WTC11 (cell line): ENCODE measurements at regions not wholly inside any gene's neighbourhood (a gene's known extent, or its start where the extent isn't known, plus 50 kb on each side); places are given as distances from the start of the nearest gene placed in this dataset.

ENCODE experiments used
- ATAC-seq: fragments of 200-7000 bp; cut with Tn5 transposase; 2 replicates; pipeline ENCODE4 v1.10.0; 2021; ENCODE audit warnings: mild to moderate bottlenecking, moderate library complexity
- CTCF ChIA-PET: fragments of 300-600 bp; sonication (Branson Sonifier 250); formaldehyde crosslinking; loops from one replicate; lab custom pipeline; 2021; ENCODE audit warnings: antibody characterized with exemption; lab: Charles Lee
- POLR2A ChIA-PET: fragments of 350-600 bp; sonication (Branson Sonifier 250); formaldehyde crosslinking; loops from one replicate; lab custom pipeline; 2021; ENCODE audit warnings: antibody characterized with exemption; lab: Charles Lee
- DNase-seq: peaks from one replicate; pipeline ENCODE4 v3.0.0; 2021; ENCODE audit warnings: low spot score
- H3K27ac Mint-ChIP-seq: 2 replicates; pipeline ENCODE4 v1.8.0; 2021; ENCODE audit warnings: mixed read lengths
- H3K27me3 Mint-ChIP-seq: 2 replicates; pipeline ENCODE4 v1.8.0; 2021; ENCODE audit warnings: low read depth, mild to moderate bottlenecking, moderate library complexity, mixed read lengths
- H3K36me3 Mint-ChIP-seq: 2 replicates; pipeline ENCODE4 v1.8.0; 2021; ENCODE audit warnings: mixed read lengths
- H3K4me1 Mint-ChIP-seq: 2 replicates; pipeline ENCODE4 v1.8.0; 2022; ENCODE audit warnings: mixed read lengths
- H3K4me3 Mint-ChIP-seq: 2 replicates; pipeline ENCODE4 v1.8.0; 2021; ENCODE audit warnings: mild to moderate bottlenecking, moderate library complexity, mixed read lengths
- H3K9me3 Mint-ChIP-seq: 2 replicates; pipeline ENCODE4 v1.8.0; 2021; ENCODE audit warnings: mixed read lengths
- E2F1 ChIP-seq: sonication (generic); formaldehyde crosslinking; IDR thresholded peaks from 2 replicates; pipeline ENCODE4 v1.8.0; 2022; ENCODE audit warnings: mild to moderate bottlenecking, missing genetic modification reagents
- EMX1 ChIP-seq: fragments of 250-450 bp; sonication (Bioruptor Pico); IDR thresholded peaks from 2 replicates; pipeline ENCODE4 v1.8.0; 2021; ENCODE audit warnings: mild to moderate bottlenecking
- ETV6 ChIP-seq: sonication (generic); formaldehyde crosslinking; IDR thresholded peaks from 2 replicates; pipeline ENCODE4 v1.8.1; 2022; ENCODE audit warnings: mild to moderate bottlenecking, missing genetic modification reagents
- FOXJ3 ChIP-seq: sonication (generic); formaldehyde crosslinking; IDR thresholded peaks from 2 replicates; pipeline ENCODE4 v1.9.0; 2021; ENCODE audit warnings: missing genetic modification reagents, mild to moderate bottlenecking, borderline replicate concordance
- FOXK1 ChIP-seq: sonication (generic); formaldehyde crosslinking; IDR thresholded peaks from 2 replicates; pipeline ENCODE4 v1.8.0; 2022; ENCODE audit warnings: mild to moderate bottlenecking, moderate library complexity, missing genetic modification reagents
- HMGA2 ChIP-seq: fragments of 250-450 bp; sonication (Bioruptor Pico); IDR thresholded peaks from 2 replicates; pipeline ENCODE4 v1.4.0; 2021; ENCODE audit warnings: mild to moderate bottlenecking, moderate library complexity
- NFE2L1 ChIP-seq: sonication (generic); formaldehyde crosslinking; IDR thresholded peaks from 2 replicates; pipeline ENCODE4 v1.8.1; 2023; ENCODE audit warnings: missing genetic modification reagents
- NR2C2 ChIP-seq: sonication (generic); formaldehyde crosslinking; IDR thresholded peaks from 2 replicates; pipeline ENCODE4 v1.8.0; 2022; ENCODE audit warnings: mild to moderate bottlenecking, missing genetic modification reagents
- PRRX2 ChIP-seq: fragments of 250-450 bp; sonication (Bioruptor Pico); IDR thresholded peaks from 2 replicates; pipeline ENCODE4 v1.8.0; 2021; ENCODE audit warnings: mild to moderate bottlenecking
- STAT6 ChIP-seq: sonication (generic); formaldehyde crosslinking; conservative IDR thresholded peaks from 2 replicates; pipeline ENCODE4 v1.8.1; 2023; ENCODE audit warnings: mild to moderate bottlenecking, low read depth, missing genetic modification reagents, moderate library complexity
- ZNF138 ChIP-seq: sonication (generic); formaldehyde crosslinking; conservative IDR thresholded peaks from 2 replicates; pipeline ENCODE4 v1.8.1; 2022; ENCODE audit warnings: mild to moderate bottlenecking, moderate library complexity, missing genetic modification reagents
- ZNF317 ChIP-seq: sonication (generic); formaldehyde crosslinking; IDR thresholded peaks from 2 replicates; pipeline ENCODE4 v1.8.1; 2023; ENCODE audit warnings: low read depth, mild to moderate bottlenecking, moderate library complexity, missing genetic modification reagents, borderline replicate concordance
- ZNF425 ChIP-seq: fragments of 250-450 bp; sonication (Bioruptor Pico); conservative IDR thresholded peaks from 2 replicates; pipeline ENCODE4 v1.9.0; 2021; ENCODE audit warnings: mild to moderate bottlenecking
- TF ChIP-seq, protein P1 (sequence below): sonication (generic); formaldehyde crosslinking; IDR thresholded peaks from 2 replicates; pipeline ENCODE4 v1.8.0; 2022; ENCODE audit warnings: mild to moderate bottlenecking, missing genetic modification reagents
- TF ChIP-seq, protein P2 (sequence below): sonication (generic); formaldehyde crosslinking; IDR thresholded peaks from 2 replicates; pipeline ENCODE4 v1.8.1; 2022; ENCODE audit warnings: low read depth, mild to moderate bottlenecking, moderate library complexity, missing genetic modification reagents, borderline replicate concordance
- TF ChIP-seq, protein P3 (sequence below): fragments of 250-450 bp; sonication (Bioruptor Pico); IDR thresholded peaks from 2 replicates; pipeline ENCODE4 v1.9.0; 2021; ENCODE audit warnings: moderate library complexity, mild to moderate bottlenecking, inconsistent platforms, borderline replicate concordance
- TF ChIP-seq, protein P4 (sequence below): sonication (generic); formaldehyde crosslinking; IDR thresholded peaks from 2 replicates; pipeline ENCODE4 v1.8.0; 2023; ENCODE audit warnings: mild to moderate bottlenecking, missing genetic modification reagents
- TF ChIP-seq, protein P5 (sequence below): fragments of 250-450 bp; sonication (Bioruptor Pico); IDR thresholded peaks from 2 replicates; pipeline ENCODE4 v1.9.0; 2021; ENCODE audit warnings: mild to moderate bottlenecking, borderline replicate concordance

DNA sequence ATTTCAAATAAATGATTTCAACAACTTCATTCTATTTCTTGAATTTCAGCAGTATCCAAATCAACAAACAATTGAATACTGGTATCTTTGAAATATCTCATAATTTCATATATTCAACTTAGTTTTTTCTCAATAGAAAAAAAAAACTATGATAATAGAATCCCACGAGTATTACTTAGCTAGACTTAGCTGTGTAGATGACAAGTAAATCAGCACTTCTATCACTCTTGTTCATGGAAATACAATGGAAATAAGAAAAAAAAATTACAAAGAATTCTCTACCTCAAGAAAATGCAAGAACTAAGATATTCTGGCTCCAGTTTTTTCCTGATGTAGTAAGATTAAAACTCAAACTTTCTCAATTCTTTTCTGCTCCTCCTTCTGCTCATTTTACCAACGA, 256.2 kb upstream of the KYNU start:
- peaks cover 6% of the 10 kb centered on the region for H3K4me1 Mint-ChIP-seq
- no peaks in the 10 kb centered on the region for H3K9me3 Mint-ChIP-seq
- H3K27me3 Mint-ChIP-seq, result no peaks in the 10 kb centered on the region
- POLR2A ChIA-PET, result no interaction called here
- no peaks in the 10 kb centered on the region for H3K36me3 Mint-ChIP-seq
- ATAC-seq (no peak), DNase-seq (no peak)
- CTCF ChIA-PET, result no interaction called here
- H3K27ac Mint-ChIP-seq, result no peak overlapping the region
- TF ChIP-seq HMGA2 (CRISPR knock-in tag) (no peak), ZNF425 (CRISPR knock-in tag) (no peak)
- TF ChIP-seq, protein P1, sequence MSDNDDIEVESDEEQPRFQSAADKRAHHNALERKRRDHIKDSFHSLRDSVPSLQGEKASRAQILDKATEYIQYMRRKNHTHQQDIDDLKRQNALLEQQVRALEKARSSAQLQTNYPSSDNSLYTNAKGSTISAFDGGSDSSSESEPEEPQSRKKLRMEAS, result no peak
- TF ChIP-seq, protein P2, sequence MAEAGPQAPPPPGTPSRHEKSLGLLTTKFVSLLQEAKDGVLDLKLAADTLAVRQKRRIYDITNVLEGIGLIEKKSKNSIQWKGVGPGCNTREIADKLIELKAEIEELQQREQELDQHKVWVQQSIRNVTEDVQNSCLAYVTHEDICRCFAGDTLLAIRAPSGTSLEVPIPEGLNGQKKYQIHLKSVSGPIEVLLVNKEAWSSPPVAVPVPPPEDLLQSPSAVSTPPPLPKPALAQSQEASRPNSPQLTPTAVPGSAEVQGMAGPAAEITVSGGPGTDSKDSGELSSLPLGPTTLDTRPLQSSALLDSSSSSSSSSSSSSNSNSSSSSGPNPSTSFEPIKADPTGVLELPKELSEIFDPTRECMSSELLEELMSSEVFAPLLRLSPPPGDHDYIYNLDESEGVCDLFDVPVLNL, result no peak
- H3K4me3 Mint-ChIP-seq, result no peak overlapping the region

DNA sequence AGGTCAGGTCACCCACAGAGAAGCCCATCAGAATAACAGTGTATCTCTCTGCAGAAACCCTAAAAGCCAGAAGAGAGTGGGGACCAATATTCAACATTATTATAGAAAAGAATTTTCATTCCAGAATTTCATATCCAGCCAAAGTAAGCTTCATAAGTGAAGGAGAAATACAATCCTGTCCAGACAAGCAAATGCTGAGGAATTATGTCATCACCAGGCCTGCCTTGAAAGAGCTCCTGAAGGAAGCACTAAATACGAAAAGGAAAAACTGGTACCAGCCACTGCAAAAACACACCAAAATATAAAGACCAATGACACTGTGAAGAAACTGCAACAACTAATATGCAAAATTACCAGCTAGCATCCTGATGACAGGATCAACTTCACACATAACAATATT, 260.0 kb upstream of the KYNU start:
- DNase-seq (no peak), ATAC-seq (no peak)
- CTCF ChIA-PET, result no interaction called here
- Mint-ChIP-seq H3K27ac (no peak overlapping the region), H3K4me3 (no peak overlapping the region), H3K27me3 (no peaks in the 10 kb centered on the region), H3K9me3 (no peaks in the 10 kb centered on the region), H3K36me3 (no peaks in the 10 kb centered on the region), H3K4me1 (peaks cover 14% of the 10 kb centered on the region)
- POLR2A ChIA-PET, result no interaction called here
- no peak for TF ChIP-seq FOXK1 (CRISPR knock-in tag)
- TF ChIP-seq NFE2L1 (CRISPR knock-in tag), result no peak
- TF ChIP-seq FOXJ3 (CRISPR knock-in tag), result no peak
- no peak for TF ChIP-seq ETV6
- TF ChIP-seq E2F1, result no peak
- no peak for TF ChIP-seq NR2C2 (CRISPR knock-in tag)
- TF ChIP-seq, protein P3, sequence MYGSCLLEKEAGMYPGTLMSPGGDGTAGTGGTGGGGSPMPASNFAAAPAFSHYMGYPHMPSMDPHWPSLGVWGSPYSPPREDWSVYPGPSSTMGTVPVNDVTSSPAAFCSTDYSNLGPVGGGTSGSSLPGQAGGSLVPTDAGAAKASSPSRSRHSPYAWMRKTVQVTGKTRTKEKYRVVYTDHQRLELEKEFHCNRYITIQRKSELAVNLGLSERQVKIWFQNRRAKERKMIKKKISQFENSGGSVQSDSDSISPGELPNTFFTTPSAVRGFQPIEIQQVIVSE (CRISPR knock-in tag), result no peak
- TF ChIP-seq, protein P4, sequence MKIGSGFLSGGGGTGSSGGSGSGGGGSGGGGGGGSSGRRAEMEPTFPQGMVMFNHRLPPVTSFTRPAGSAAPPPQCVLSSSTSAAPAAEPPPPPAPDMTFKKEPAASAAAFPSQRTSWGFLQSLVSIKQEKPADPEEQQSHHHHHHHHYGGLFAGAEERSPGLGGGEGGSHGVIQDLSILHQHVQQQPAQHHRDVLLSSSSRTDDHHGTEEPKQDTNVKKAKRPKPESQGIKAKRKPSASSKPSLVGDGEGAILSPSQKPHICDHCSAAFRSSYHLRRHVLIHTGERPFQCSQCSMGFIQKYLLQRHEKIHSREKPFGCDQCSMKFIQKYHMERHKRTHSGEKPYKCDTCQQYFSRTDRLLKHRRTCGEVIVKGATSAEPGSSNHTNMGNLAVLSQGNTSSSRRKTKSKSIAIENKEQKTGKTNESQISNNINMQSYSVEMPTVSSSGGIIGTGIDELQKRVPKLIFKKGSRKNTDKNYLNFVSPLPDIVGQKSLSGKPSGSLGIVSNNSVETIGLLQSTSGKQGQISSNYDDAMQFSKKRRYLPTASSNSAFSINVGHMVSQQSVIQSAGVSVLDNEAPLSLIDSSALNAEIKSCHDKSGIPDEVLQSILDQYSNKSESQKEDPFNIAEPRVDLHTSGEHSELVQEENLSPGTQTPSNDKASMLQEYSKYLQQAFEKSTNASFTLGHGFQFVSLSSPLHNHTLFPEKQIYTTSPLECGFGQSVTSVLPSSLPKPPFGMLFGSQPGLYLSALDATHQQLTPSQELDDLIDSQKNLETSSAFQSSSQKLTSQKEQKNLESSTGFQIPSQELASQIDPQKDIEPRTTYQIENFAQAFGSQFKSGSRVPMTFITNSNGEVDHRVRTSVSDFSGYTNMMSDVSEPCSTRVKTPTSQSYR (CRISPR knock-in tag), result no peak
- TF ChIP-seq STAT6 (CRISPR knock-in tag), result no peak
- TF ChIP-seq, protein P5, sequence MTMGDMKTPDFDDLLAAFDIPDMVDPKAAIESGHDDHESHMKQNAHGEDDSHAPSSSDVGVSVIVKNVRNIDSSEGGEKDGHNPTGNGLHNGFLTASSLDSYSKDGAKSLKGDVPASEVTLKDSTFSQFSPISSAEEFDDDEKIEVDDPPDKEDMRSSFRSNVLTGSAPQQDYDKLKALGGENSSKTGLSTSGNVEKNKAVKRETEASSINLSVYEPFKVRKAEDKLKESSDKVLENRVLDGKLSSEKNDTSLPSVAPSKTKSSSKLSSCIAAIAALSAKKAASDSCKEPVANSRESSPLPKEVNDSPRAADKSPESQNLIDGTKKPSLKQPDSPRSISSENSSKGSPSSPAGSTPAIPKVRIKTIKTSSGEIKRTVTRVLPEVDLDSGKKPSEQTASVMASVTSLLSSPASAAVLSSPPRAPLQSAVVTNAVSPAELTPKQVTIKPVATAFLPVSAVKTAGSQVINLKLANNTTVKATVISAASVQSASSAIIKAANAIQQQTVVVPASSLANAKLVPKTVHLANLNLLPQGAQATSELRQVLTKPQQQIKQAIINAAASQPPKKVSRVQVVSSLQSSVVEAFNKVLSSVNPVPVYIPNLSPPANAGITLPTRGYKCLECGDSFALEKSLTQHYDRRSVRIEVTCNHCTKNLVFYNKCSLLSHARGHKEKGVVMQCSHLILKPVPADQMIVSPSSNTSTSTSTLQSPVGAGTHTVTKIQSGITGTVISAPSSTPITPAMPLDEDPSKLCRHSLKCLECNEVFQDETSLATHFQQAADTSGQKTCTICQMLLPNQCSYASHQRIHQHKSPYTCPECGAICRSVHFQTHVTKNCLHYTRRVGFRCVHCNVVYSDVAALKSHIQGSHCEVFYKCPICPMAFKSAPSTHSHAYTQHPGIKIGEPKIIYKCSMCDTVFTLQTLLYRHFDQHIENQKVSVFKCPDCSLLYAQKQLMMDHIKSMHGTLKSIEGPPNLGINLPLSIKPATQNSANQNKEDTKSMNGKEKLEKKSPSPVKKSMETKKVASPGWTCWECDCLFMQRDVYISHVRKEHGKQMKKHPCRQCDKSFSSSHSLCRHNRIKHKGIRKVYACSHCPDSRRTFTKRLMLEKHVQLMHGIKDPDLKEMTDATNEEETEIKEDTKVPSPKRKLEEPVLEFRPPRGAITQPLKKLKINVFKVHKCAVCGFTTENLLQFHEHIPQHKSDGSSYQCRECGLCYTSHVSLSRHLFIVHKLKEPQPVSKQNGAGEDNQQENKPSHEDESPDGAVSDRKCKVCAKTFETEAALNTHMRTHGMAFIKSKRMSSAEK (CRISPR knock-in tag), result no peak
- TF ChIP-seq ZNF138 (CRISPR knock-in tag), result no peak
- TF ChIP-seq PRRX2 (CRISPR knock-in tag), result no peak
- no peak for TF ChIP-seq EMX1 (CRISPR knock-in tag)
- TF ChIP-seq ZNF317 (CRISPR knock-in tag), result no peak
